Prostate gland (tissue), 2 donors: ENCODE measurements at regions not wholly inside any gene's neighbourhood (a gene's known extent, or its start where the extent isn't known, plus 50 kb on each side); places are given as distances from the start of the nearest gene placed in this dataset.

Experiments
- DNase-seq: peaks from one replicate; pipeline ENCODE4 v3.0.0-alpha.2; 2019; ENCODE audit warnings: low spot score
- H3K27ac ChIP-seq, 2 donors: fragments of 200-600 bp; sonication (generic); 2 replicates each; pipeline ENCODE4 v1.5.1; 2017 to 2019
- H3K27me3 ChIP-seq: fragments of 200-600 bp; sonication (generic); replicated peaks from 2 replicates; pipeline ENCODE4 v1.5.1; 2019; ENCODE audit not compliant: insufficient read depth
- H3K36me3 ChIP-seq, 2 donors: fragments of 200-600 bp; sonication (generic); 1 replicate in 1 of 2; 2 replicates in 1 of 2; pipeline versions ENCODE4 v1.5.1 to v1.8.1; 2017 to 2019
- H3K4me1 ChIP-seq: fragments of 200-600 bp; sonication (generic); replicated peaks from 2 replicates; pipeline ENCODE4 v1.5.1; 2019
- H3K4me3 ChIP-seq, 2 donors: fragments of 200-600 bp; sonication (generic); 2 replicates each; pipeline ENCODE4 v1.5.1; 2017 to 2019
- H3K9me3 ChIP-seq: fragments of 200-600 bp; sonication (generic); 2 replicates; pipeline ENCODE4 v1.5.1; 2017
- CTCF ChIP-seq, 4 experiments: fragments of 200-600 bp in 2 of 4; fragments of 450-650 bp in 2 of 4; sonication (generic) in 2 of 4; IDR thresholded peaks; 1 replicate in 3 of 4; 2 replicates in 1 of 4; pipeline ENCODE4 v1.5.1; 2016 to 2019; ENCODE audit warnings: antibody characterized with exemption in 4 of 4, mild to moderate bottlenecking in 2 of 4, moderate library complexity in 2 of 4
- POLR2A ChIP-seq: fragments of 450-650 bp; IDR thresholded peaks from one replicate; pipeline ENCODE4 v1.6.1; 2016; ENCODE audit warnings: antibody characterized with exemption, mild to moderate bottlenecking
- POLR2AphosphoS5 ChIP-seq: sonication (generic); formaldehyde crosslinking; IDR thresholded peaks from one replicate; pipeline ENCODE4 v1.6.1; 2017; ENCODE audit warnings: antibody characterized with exemption
- WGBS: methylation state at CpG from one replicate; pipeline ENCODE4 v1.1.5; 2018; 5-methylcytosine and 5-hydroxymethylcytosine counted together
- intact Hi-C: fragments of 100-400 bp; cut with DNase I; formaldehyde crosslinking; loops from one replicate; pipeline ENCODE4 v1.14.2; 2022

GRCh38 chr4:165625281-165625680 lies 246.5 kb downstream of the CPE start:
- H3K4me1 ChIP-seq: no peaks in the 10 kb centered on the region

GRCh38 chr4:165626316-165626715 lies 246.7 kb upstream of the TLL1 start:
- no peak for DNase-seq
- no peak overlapping the region for H3K27ac ChIP-seq
- 75% methylated on average over 4 of the region's 4 CpGs for WGBS
- no peaks in the 10 kb centered on the region for H3K9me3 ChIP-seq
- no peak overlapping the region for H3K4me3 ChIP-seq
- H3K27me3 ChIP-seq: no peaks in the 10 kb centered on the region
- no peaks in the 10 kb centered on the region for H3K4me1 ChIP-seq
- H3K36me3 ChIP-seq: no peaks in the 10 kb centered on the region
- intact Hi-C loops: no loop called here
- TF ChIP-seq CTCF (IDR thresholded peaks at IDR 0.05) (no peak), POLR2A (no peak)

More at GRCh38 chr4:165625281-165625680, 246.5 kb downstream of the CPE start:
- H3K27ac ChIP-seq: no peak overlapping the region
- TF ChIP-seq POLR2AphosphoS5 (no peak), POLR2A (no peak), CTCF (IDR thresholded peaks at IDR 0.05) (no peak)
- H3K36me3 ChIP-seq: no peaks in the 10 kb centered on the region
- no peaks in the 10 kb centered on the region for H3K9me3 ChIP-seq
- H3K27me3 ChIP-seq: no peaks in the 10 kb centered on the region
- 63% methylated on average over 2 of the region's 2 CpGs for WGBS
- intact Hi-C loops: no loop called here
- DNase-seq: no peak
- no peak overlapping the region for H3K4me3 ChIP-seq

GRCh38 chr4:165627128-165627527 lies 245.9 kb upstream of the TLL1 start:
- Histone ChIP-seq H3K36me3 (no peaks in the 10 kb centered on the region), H3K27me3 (no peaks in the 10 kb centered on the region), H3K4me3 (no peak overlapping the region), H3K4me1 (no peaks in the 10 kb centered on the region), H3K9me3 (no peaks in the 10 kb centered on the region), H3K27ac (no peak overlapping the region)
- TF ChIP-seq CTCF (IDR thresholded peaks at IDR 0.05) (no peak), POLR2AphosphoS5 (no peak), POLR2A (no peak)
- WGBS: 18% methylated on average over 3 of the region's 3 CpGs
- DNase-seq: no peak
- intact Hi-C loops: no loop called here

GRCh38 chr4:165627548-165627947 lies 245.5 kb upstream of the TLL1 start:
- Histone ChIP-seq H3K4me3 (no peak overlapping the region), H3K27ac (no peak overlapping the region), H3K36me3 (no peaks in the 10 kb centered on the region), H3K27me3 (no peaks in the 10 kb centered on the region), H3K9me3 (no peaks in the 10 kb centered on the region), H3K4me1 (no peaks in the 10 kb centered on the region)
- no peak for DNase-seq
- 31% methylated on average over 5 of the region's 5 CpGs for WGBS
- intact Hi-C loops: no loop called here
- TF ChIP-seq CTCF (IDR thresholded peaks at IDR 0.05) (no peak), POLR2AphosphoS5 (no peak), POLR2A (no peak)

GRCh38 chr4:165628572-165628971 lies 244.5 kb upstream of the TLL1 start:
- H3K36me3 ChIP-seq: no peaks in the 10 kb centered on the region
- intact Hi-C loops: no loop called here
- no peaks in the 10 kb centered on the region for H3K4me1 ChIP-seq
- TF ChIP-seq POLR2A (no peak), POLR2AphosphoS5 (no peak), CTCF (IDR thresholded peaks at IDR 0.05) (no peak)
- no peak overlapping the region for H3K4me3 ChIP-seq
- no peak overlapping the region for H3K27ac ChIP-seq
- no peaks in the 10 kb centered on the region for H3K27me3 ChIP-seq
- no peaks in the 10 kb centered on the region for H3K9me3 ChIP-seq
- no peak for DNase-seq
- 90% methylated on average over 3 of the region's 3 CpGs for WGBS
